Epidermal melanocyte (primary cell): ENCODE measurements at regions not wholly inside any gene's neighbourhood (a gene's known extent, or its start where the extent isn't known, plus 50 kb on each side); places are given as distances from the start of the nearest gene placed in this dataset.

Source experiments
- DNase-seq: peaks from one replicate; pipeline ENCODE4 v3.0.0; 2011; ENCODE audit warnings: low spot score; ENCODE audit not compliant: insufficient read length

- no peak for DNase-seq
Measured at GRCh38 chr3:83092521-83093221, 1331.2 kb upstream of the GBE1 start.

- no peak for DNase-seq
Measured at GRCh38 chr3:83076041-83076440, 1314.6 kb upstream of the GBE1 start.

GRCh38 chr3:83074485-83074884, 1313.0 kb upstream of the GBE1 start:
- no peak for DNase-seq

- no peak for DNase-seq
Measured at GRCh38 chr3:83065851-83066460, 1304.5 kb upstream of the GBE1 start.

GRCh38 chr3:83063446-83063845, 1302.0 kb upstream of the GBE1 start:
- no peak for DNase-seq

- DNase-seq = no peak
Measured at GRCh38 chr3:83048556-83048955, 1287.1 kb upstream of the GBE1 start.

- peak; percentile 15 for DNase-seq
Measured at GRCh38 chr3:83039422-83039821, 1278.0 kb upstream of the GBE1 start.

- DNase-seq = no peak
Measured at GRCh38 chr3:83035704-83036010, 1274.2 kb upstream of the GBE1 start.

GRCh38 chr3:83034806-83035703, 1273.6 kb upstream of the GBE1 start:
- no peak for DNase-seq

- no peak for DNase-seq
Measured at GRCh38 chr3:83033133-83033532, 1271.7 kb upstream of the GBE1 start.

GRCh38 chr3:83023086-83023485, 1261.6 kb upstream of the GBE1 start:
- no peak for DNase-seq

GRCh38 chr3:83011481-83011880, 1250.0 kb upstream of the GBE1 start:
- no peak for DNase-seq

- no peak for DNase-seq
Measured at GRCh38 chr3:83003917-83004316, 1242.5 kb upstream of the GBE1 start.

- DNase-seq = no peak
Measured at GRCh38 chr3:83002869-83003445, 1241.5 kb upstream of the GBE1 start.

- no peak for DNase-seq
Measured at GRCh38 chr3:82999777-83000176, 1238.3 kb upstream of the GBE1 start.

GRCh38 chr3:82978368-82978767, 1216.9 kb upstream of the GBE1 start:
- no peak for DNase-seq

GRCh38 chr3:82977871-82978270, 1216.4 kb upstream of the GBE1 start:
- DNase-seq = no peak

- no peak for DNase-seq
Measured at GRCh38 chr3:82973791-82974190, 1212.3 kb upstream of the GBE1 start.

GRCh38 chr3:82960379-82960778, 1198.9 kb upstream of the GBE1 start:
- DNase-seq = no peak

- no peak for DNase-seq
Measured at GRCh38 chr3:82957696-82958095, 1196.3 kb upstream of the GBE1 start.

GRCh38 chr3:82957079-82957478, 1195.6 kb upstream of the GBE1 start:
- DNase-seq = no peak

- DNase-seq = no peak
Measured at GRCh38 chr3:82954486-82954885, 1193.0 kb upstream of the GBE1 start.
